ENCODE measurements at regions not wholly inside any gene's neighbourhood (a gene's known extent, or its start where the extent isn't known, plus 50 kb on each side); places are given as distances from the start of the nearest gene placed in this dataset.

GRCh38 chr17:33974276-33974675, 280.8 kb upstream of the CCL2 start:
- POLR2A ChIA-PET = no interaction called here

DNA sequence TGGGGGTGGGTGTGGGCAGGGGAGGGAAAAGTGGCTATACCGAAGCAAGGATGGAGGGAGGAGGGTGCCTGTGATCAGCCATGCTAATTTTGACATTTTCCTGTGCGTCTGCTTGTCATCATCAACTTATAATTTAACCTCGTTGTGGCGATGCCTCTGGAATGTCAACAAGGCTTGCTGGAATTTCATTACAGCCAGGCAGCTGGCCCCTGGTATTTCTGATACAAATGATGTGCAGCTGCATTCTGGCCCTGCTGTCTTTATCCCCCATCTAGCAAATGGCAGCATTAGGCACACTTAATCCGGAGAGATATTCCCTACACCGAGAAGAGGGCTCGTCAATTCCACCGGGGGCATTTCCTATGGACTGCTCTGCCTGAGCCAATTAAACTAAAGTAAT, 278.3 kb upstream of the CCL2 start:
- TF ChIP-seq EZH2 (IDR thresholded peaks at IDR 0.05; ENCODE audit: borderline replicate concordance, insufficient read depth, low read depth, low read length, poor library complexity, severe bottlenecking) (no peak), CTCF (IDR thresholded peaks at IDR 0.05) (no peak)
- no peak for ATAC-seq (ENCODE audit: low read depth)
- no peak overlapping the region for H3K4me3 ChIP-seq (ENCODE audit: control extremely low read depth in 1 of 5, extremely low read depth in 1 of 5, insufficient read depth in 1 of 5, low read depth in 2 of 5, low read length in 4 of 5)
- no peaks in the 10 kb centered on the region for H3K4me1 Mint-ChIP-seq
- no peak overlapping the region for H2AFZ ChIP-seq (ENCODE audit: insufficient read depth, low read depth, low read length, poor library complexity, severe bottlenecking)
- no peak overlapping the region for H3K9ac ChIP-seq (ENCODE audit: low read length)
- H3K27ac ChIP-seq (ENCODE audit: low read length in 2 of 2) = no peak overlapping the region
- intact Hi-C loops (cut with micrococcal nuclease) = no loop called here
- H3K27me3 Mint-ChIP-seq = peaks cover 14% of the 10 kb centered on the region
- H3K4me1 ChIP-seq (ENCODE audit: control insufficient read depth in 2 of 2, insufficient read depth in 2 of 2, low read length in 2 of 2) = no peaks in the 10 kb centered on the region
- no peak overlapping the region for H3K27ac Mint-ChIP-seq
- H3K27me3 ChIP-seq (replicated peaks in 1 of 4; ENCODE audit: control extremely low read depth in 1 of 4, control insufficient read depth in 3 of 4, insufficient read depth in 4 of 4, low read length in 3 of 4) = no peaks in the 10 kb centered on the region
- no peaks in the 10 kb centered on the region for H3K9me3 ChIP-seq (ENCODE audit: control extremely low read depth in 1 of 3, control insufficient read depth in 2 of 3, insufficient read depth in 1 of 3, low read length in 2 of 3)
- H3K79me2 ChIP-seq (ENCODE audit: control insufficient read depth, insufficient read depth, low read length) = no peaks in the 10 kb centered on the region
- WGBS (ENCODE audit: insufficient coverage) = 93% methylated on average over 5 of the region's 8 CpGs
- H3K36me3 ChIP-seq (replicated peaks in 1 of 2; ENCODE audit: control extremely low read depth in 1 of 2, control insufficient read depth in 1 of 2, extremely low read depth in 1 of 2, insufficient read depth in 2 of 2, low read length in 1 of 2) = no peaks in the 10 kb centered on the region
- ChIA-PET CTCF (no interaction called here), POLR2A (no interaction called here)
- no peaks in the 10 kb centered on the region for H3K9me3 Mint-ChIP-seq (ENCODE audit: insufficient read depth)
- DNase-seq = no peak
- H3K4me2 ChIP-seq (replicated peaks; ENCODE audit: low read depth, low read length, poor library complexity, severe bottlenecking) = no peak overlapping the region
- no peak overlapping the region for H3K4me3 Mint-ChIP-seq
- no peaks in the 10 kb centered on the region for H4K20me1 ChIP-seq (ENCODE audit: control insufficient read depth, insufficient read depth, low read length, poor library complexity, severe bottlenecking)

More at GRCh38 chr17:33974276-33974675, 280.8 kb upstream of the CCL2 start:
- no peaks in the 10 kb centered on the region for H3K9me3 ChIP-seq (ENCODE audit: control extremely low read depth in 1 of 3, control insufficient read depth in 2 of 3, insufficient read depth in 1 of 3, low read length in 2 of 3)
- H3K4me3 ChIP-seq (ENCODE audit: control extremely low read depth in 1 of 5, extremely low read depth in 1 of 5, insufficient read depth in 1 of 5, low read depth in 2 of 5, low read length in 4 of 5) = no peak overlapping the region
- Mint-ChIP-seq H3K27ac (no peak overlapping the region), H3K4me1 (peaks cover 1% of the 10 kb centered on the region), H3K27me3 (peaks cover 25% of the 10 kb centered on the region), H3K9me3 (ENCODE audit: insufficient read depth) (no peaks in the 10 kb centered on the region), H3K4me3 (no peak overlapping the region)
- H3K27ac ChIP-seq (ENCODE audit: low read length in 2 of 2) = no peak overlapping the region
- H3K27me3 ChIP-seq (replicated peaks in 1 of 4; ENCODE audit: control extremely low read depth in 1 of 4, control insufficient read depth in 3 of 4, insufficient read depth in 4 of 4, low read length in 3 of 4) = peaks cover 0 to 11% (median 1%) of the 10 kb centered on the region in 4 experiments
- no peak overlapping the region for H2AFZ ChIP-seq (ENCODE audit: insufficient read depth, low read depth, low read length, poor library complexity, severe bottlenecking)
- no peak overlapping the region for H3K9ac ChIP-seq (ENCODE audit: low read length)
- CTCF ChIA-PET = no interaction called here
- DNase-seq (no peak), ATAC-seq (ENCODE audit: low read depth) (no peak)
- no peaks in the 10 kb centered on the region for H3K79me2 ChIP-seq (ENCODE audit: control insufficient read depth, insufficient read depth, low read length)
- no peaks in the 10 kb centered on the region for H3K36me3 ChIP-seq (replicated peaks in 1 of 2; ENCODE audit: control extremely low read depth in 1 of 2, control insufficient read depth in 1 of 2, extremely low read depth in 1 of 2, insufficient read depth in 2 of 2, low read length in 1 of 2)
- no peak overlapping the region for H3K4me2 ChIP-seq (replicated peaks; ENCODE audit: low read depth, low read length, poor library complexity, severe bottlenecking)
- H3K4me1 ChIP-seq (ENCODE audit: control insufficient read depth in 2 of 2, insufficient read depth in 2 of 2, low read length in 2 of 2) = no peaks in the 10 kb centered on the region
- H4K20me1 ChIP-seq (ENCODE audit: control insufficient read depth, insufficient read depth, low read length, poor library complexity, severe bottlenecking) = no peaks in the 10 kb centered on the region
- intact Hi-C loops (cut with micrococcal nuclease) = no loop called here
- TF ChIP-seq CTCF (IDR thresholded peaks at IDR 0.05) (no peak), EZH2 (IDR thresholded peaks at IDR 0.05; ENCODE audit: borderline replicate concordance, insufficient read depth, low read depth, low read length, poor library complexity, severe bottlenecking) (no peak)
- WGBS (ENCODE audit: insufficient coverage) = 100% methylated on average over 1 of the region's 3 CpGs
